ENCODE measurements at regions not wholly inside any gene's neighbourhood (a gene's known extent, or its start where the extent isn't known, plus 50 kb on each side); places are given as distances from the start of the nearest gene placed in this dataset.

DNA sequence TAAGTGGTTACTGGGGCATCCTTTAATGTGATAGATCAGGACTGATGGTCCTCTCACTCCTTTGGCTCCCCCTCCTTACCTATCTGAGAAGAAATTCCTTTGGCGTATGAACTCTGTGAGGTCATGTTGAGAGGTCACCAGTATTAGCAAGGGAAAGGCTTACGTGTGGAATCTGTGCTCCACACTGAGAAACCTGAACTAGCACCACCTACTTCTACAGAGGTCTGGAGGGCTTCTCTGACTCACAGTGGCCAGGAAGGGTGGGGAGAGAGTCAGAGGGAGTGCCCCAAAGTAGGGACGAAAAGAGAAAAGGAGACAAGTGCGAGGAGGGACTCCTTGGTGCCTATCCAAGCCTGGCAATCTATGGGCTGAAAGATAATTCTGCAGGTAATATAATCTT is 348.6 kb downstream of the TNS1 start:
- DNase-seq = no peak
- H3K27me3 ChIP-seq (replicated peaks) = no peaks in the 10 kb centered on the region
- in situ Hi-C loops (cut with HindIII; ENCODE audit: low pct_ligation_motif_present, low sequenced_read_pairs) = no loop called here
- no peaks in the 10 kb centered on the region for H3K36me3 ChIP-seq (replicated peaks)
- H3K4me3 ChIP-seq (ENCODE audit: low read depth, low read length) = no peak overlapping the region
- no peak overlapping the region for H3K27ac ChIP-seq
- TF ChIP-seq, protein P1, sequence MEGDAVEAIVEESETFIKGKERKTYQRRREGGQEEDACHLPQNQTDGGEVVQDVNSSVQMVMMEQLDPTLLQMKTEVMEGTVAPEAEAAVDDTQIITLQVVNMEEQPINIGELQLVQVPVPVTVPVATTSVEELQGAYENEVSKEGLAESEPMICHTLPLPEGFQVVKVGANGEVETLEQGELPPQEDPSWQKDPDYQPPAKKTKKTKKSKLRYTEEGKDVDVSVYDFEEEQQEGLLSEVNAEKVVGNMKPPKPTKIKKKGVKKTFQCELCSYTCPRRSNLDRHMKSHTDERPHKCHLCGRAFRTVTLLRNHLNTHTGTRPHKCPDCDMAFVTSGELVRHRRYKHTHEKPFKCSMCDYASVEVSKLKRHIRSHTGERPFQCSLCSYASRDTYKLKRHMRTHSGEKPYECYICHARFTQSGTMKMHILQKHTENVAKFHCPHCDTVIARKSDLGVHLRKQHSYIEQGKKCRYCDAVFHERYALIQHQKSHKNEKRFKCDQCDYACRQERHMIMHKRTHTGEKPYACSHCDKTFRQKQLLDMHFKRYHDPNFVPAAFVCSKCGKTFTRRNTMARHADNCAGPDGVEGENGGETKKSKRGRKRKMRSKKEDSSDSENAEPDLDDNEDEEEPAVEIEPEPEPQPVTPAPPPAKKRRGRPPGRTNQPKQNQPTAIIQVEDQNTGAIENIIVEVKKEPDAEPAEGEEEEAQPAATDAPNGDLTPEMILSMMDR (IDR thresholded peaks at IDR 0.05; ENCODE audit: low read depth, low read length, missing control alignments) = no peak

DNA sequence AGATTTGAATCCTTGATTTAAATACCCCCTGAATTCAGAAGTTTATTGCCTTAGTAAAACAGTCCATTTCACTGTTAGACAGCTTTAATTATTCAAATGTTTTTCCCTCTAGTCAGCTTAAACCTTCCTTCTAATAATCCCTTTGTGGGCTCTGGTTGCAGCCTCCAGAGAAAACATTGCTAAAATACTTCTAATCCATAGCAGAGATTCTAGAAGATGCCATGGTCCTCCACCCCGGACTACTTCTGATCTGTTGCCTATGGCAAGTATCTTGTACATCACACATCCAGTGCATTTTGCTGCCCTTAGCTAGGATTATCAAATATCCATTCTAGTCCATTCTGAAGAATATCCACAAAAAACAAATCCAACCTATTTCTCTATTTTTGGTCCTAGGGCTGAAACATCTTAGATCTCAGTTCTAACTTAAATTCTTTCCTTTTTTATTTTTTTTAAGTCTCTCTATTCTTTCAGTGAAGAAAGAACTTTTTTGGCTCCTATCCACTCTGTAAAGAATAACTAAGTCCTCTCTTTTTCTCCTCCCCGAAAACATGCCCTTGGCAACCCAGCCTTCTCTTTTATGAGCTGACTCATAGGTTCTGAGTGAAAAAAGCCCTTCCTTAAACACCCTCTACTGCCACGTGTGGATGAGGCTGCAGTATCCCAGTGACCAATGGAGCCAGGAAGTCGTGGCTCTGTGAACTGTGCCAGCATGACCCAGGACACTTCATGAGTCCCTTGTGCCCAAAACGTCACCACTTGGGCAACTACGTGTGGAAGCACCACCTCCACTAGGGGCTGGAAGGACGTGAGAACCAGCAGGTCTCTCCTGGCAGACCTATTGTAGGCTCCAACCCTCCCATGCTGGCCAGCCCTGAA is 349.8 kb downstream of the TNS1 start:
- no peaks in the 10 kb centered on the region for H3K36me3 ChIP-seq (replicated peaks)
- no peaks in the 10 kb centered on the region for H3K27me3 ChIP-seq (replicated peaks)
- H3K27ac ChIP-seq = no peak overlapping the region
- DNase-seq = peak; percentile 56
- in situ Hi-C loops (cut with HindIII; ENCODE audit: low pct_ligation_motif_present, low sequenced_read_pairs) = no loop called here
- no peak overlapping the region for H3K4me3 ChIP-seq (ENCODE audit: low read depth, low read length)
- TF ChIP-seq, protein P1 (IDR thresholded peaks at IDR 0.05; ENCODE audit: low read depth, low read length, missing control alignments) = peak; percentile 37

DNA sequence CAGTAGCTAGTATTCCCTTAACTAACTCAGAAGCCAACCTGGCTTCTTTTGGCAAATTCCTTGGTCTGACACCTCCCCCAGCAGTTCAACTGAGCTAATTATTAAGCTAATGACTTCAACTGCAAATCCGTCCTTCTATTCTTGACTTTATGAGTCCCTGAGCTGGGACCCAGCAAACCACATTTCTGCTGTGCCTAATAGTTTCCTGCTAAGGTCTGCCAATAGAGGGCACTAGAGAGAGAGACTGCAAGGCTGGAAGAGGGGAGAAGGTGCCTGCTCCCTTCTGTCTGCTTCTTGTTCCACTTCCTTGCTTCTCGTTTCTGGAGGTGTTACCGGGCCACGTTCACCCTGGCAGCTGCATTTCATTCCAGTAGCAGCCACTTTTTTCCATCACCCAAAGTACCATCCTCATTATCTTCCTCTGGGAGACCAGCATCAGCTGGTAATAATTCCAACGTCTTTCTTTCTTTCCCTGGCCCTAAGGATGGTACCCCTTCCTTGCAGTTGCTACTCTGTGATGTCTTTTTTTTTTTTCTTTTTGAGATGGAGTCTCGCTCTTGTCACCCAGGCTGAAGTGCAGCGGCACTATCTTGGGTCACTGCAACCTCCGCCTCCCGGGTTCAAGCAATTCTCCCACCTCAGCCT is 352.0 kb downstream of the TNS1 start:
- H3K27me3 ChIP-seq (replicated peaks) = no peaks in the 10 kb centered on the region
- no peaks in the 10 kb centered on the region for H3K36me3 ChIP-seq (replicated peaks)
- DNase-seq = peak; percentile 58
- H3K4me3 ChIP-seq (ENCODE audit: low read depth, low read length) = no peak overlapping the region
- no peak overlapping the region for H3K27ac ChIP-seq
- TF ChIP-seq, protein P1 (IDR thresholded peaks at IDR 0.05; ENCODE audit: low read depth, low read length, missing control alignments) = peak; percentile 94
- in situ Hi-C loops (cut with HindIII; ENCODE audit: low pct_ligation_motif_present, low sequenced_read_pairs) = no loop called here

- in situ Hi-C loops (cut with HindIII; ENCODE audit: low pct_ligation_motif_present, low sequenced_read_pairs) = no loop called here
- no peak for DNase-seq
- TF ChIP-seq, protein P1 (IDR thresholded peaks at IDR 0.05; ENCODE audit: low read depth, low read length, missing control alignments) = no peak
Observed at GRCh38 chr2:217650229-217650628, 352.6 kb downstream of the TNS1 start.

GRCh38 chr2:217647925-217648324 is 354.9 kb downstream of the TNS1 start:
- no peak overlapping the region for H3K27ac ChIP-seq
- H3K27me3 ChIP-seq (replicated peaks) = no peaks in the 10 kb centered on the region
- H3K36me3 ChIP-seq (replicated peaks) = no peaks in the 10 kb centered on the region
- in situ Hi-C loops (cut with HindIII; ENCODE audit: low pct_ligation_motif_present, low sequenced_read_pairs) = no loop called here
- no peak for DNase-seq
- H3K4me3 ChIP-seq (ENCODE audit: low read depth, low read length) = no peak overlapping the region
- TF ChIP-seq, protein P1 (IDR thresholded peaks at IDR 0.05; ENCODE audit: low read depth, low read length, missing control alignments) = no peak

More at GRCh38 chr2:217650229-217650628, 352.6 kb downstream of the TNS1 start:
- Histone ChIP-seq H3K36me3 (replicated peaks) (no peaks in the 10 kb centered on the region), H3K27me3 (replicated peaks) (no peaks in the 10 kb centered on the region), H3K4me3 (ENCODE audit: low read depth, low read length) (no peak overlapping the region), H3K27ac (no peak overlapping the region)

Data from brain microvascular endothelial cell (primary cell).